Left ventricle myocardium inferior (tissue), 1 donor: ENCODE measurements at regions not wholly inside any gene's neighbourhood (a gene's known extent, or its start where the extent isn't known, plus 50 kb on each side); places are given as distances from the start of the nearest gene placed in this dataset.
A peak's percentile ranks its signal among the peaks of the same experiment; 100 is the strongest.
"Not testable (repeated sequence)": the region's sequence is repeated elsewhere in the genome, so short reads cannot be mapped to it uniquely, and the experiment has no call there.

Experiments
- DNase-seq: peaks from one replicate; pipeline ENCODE4 v3.0.0-alpha.2; 2020
- H3K27ac ChIP-seq: fragments of 200-600 bp; replicated peaks from 2 replicates; pipeline ENCODE4 v1.8.0; 2021
- H3K27me3 ChIP-seq: fragments of 200-600 bp; 2 replicates; pipeline ENCODE4 v1.8.0; 2021; ENCODE audit warnings: low read depth
- H3K36me3 ChIP-seq: fragments of 200-600 bp; 2 replicates; pipeline ENCODE4 v1.8.0; 2021
- H3K4me1 ChIP-seq: fragments of 200-600 bp; 2 replicates; pipeline ENCODE4 v1.8.0; 2021
- H3K4me3 ChIP-seq: fragments of 200-600 bp; 2 replicates; pipeline ENCODE4 v1.8.0; 2021; ENCODE audit warnings: mild to moderate bottlenecking, moderate library complexity
- H3K9me3 ChIP-seq: fragments of 200-600 bp; replicated peaks from 2 replicates; pipeline ENCODE4 v1.8.0; 2021
- CTCF ChIP-seq: fragments of 200-600 bp; IDR thresholded peaks from 2 replicates; pipeline ENCODE4 v1.8.0; 2021; ENCODE audit warnings: antibody characterized with exemption, mild to moderate bottlenecking, borderline replicate concordance
- intact Hi-C: fragments of 100-400 bp; cut with micrococcal nuclease; formaldehyde crosslinking; loops from one replicate; pipeline ENCODE4 v1.11.0; 2022
- donor health status: DM: no; HTN: yes; CAD: no; lungs with severe emphysema.

- H3K36me3 ChIP-seq, result no peaks in the 10 kb centered on the region
- peak overlapping the region; percentile 80 for H3K27ac ChIP-seq
- H3K9me3 ChIP-seq, result peaks cover 3% of the 10 kb centered on the region
- intact Hi-C loops, result no loop called here
- TF ChIP-seq CTCF, result no peak
- no peak for DNase-seq
- no peak overlapping the region for H3K4me3 ChIP-seq
- H3K27me3 ChIP-seq, result no peaks in the 10 kb centered on the region
- H3K4me1 ChIP-seq, result peaks cover 36% of the 10 kb centered on the region
Observed at GRCh38 chr1:234954613-234955012, 174.0 kb downstream of the TOMM20 start.

- Histone ChIP-seq H3K4me3 (no peak overlapping the region), H3K27ac (peak overlapping the region; percentile 80), H3K36me3 (no peaks in the 10 kb centered on the region), H3K9me3 (peaks cover 7% of the 10 kb centered on the region), H3K4me1 (peaks cover 36% of the 10 kb centered on the region), H3K27me3 (no peaks in the 10 kb centered on the region)
- TF ChIP-seq CTCF, result no peak
- no peak for DNase-seq
- intact Hi-C loops, result no loop called here
Observed at GRCh38 chr1:234953655-234954405, 174.8 kb downstream of the TOMM20 start.

GRCh38 chr1:234950598-234950997, 178.0 kb downstream of the TOMM20 start:
- intact Hi-C loops, result no loop called here
- TF ChIP-seq CTCF, result no peak
- H3K4me3 ChIP-seq, result no peak overlapping the region

GRCh38 chr1:234949528-234949927, 179.1 kb downstream of the TOMM20 start:
- H3K9me3 ChIP-seq, H3K27me3 ChIP-seq, H3K4me3 ChIP-seq, H3K36me3 ChIP-seq, intact Hi-C loops, DNase-seq, H3K27ac ChIP-seq: not testable (repeated sequence)
- peaks cover 14% of the 10 kb centered on the region for H3K4me1 ChIP-seq

More at GRCh38 chr1:234950598-234950997, 178.0 kb downstream of the TOMM20 start:
- Histone ChIP-seq H3K27ac (no peak overlapping the region), H3K9me3 (peaks cover 7% of the 10 kb centered on the region), H3K27me3 (no peaks in the 10 kb centered on the region), H3K36me3 (no peaks in the 10 kb centered on the region), H3K4me1 (peaks cover 15% of the 10 kb centered on the region)
- DNase-seq, result no peak

GRCh38 chr1:234944439-234945344, 183.9 kb downstream of the TOMM20 start:
- Histone ChIP-seq H3K36me3 (no peaks in the 10 kb centered on the region), H3K27me3 (no peaks in the 10 kb centered on the region), H3K4me3 (no peak overlapping the region), H3K27ac (peak overlapping the region; percentile 56), H3K9me3 (peaks cover 5% of the 10 kb centered on the region), H3K4me1 (peaks cover 11% of the 10 kb centered on the region)
- intact Hi-C loops, result no loop called here
- TF ChIP-seq CTCF, result no peak
- no peak for DNase-seq
